GM10248 (cell line): ENCODE measurements at regions not wholly inside any gene's neighbourhood (a gene's known extent, or its start where the extent isn't known, plus 50 kb on each side); places are given as distances from the start of the nearest gene placed in this dataset.

ENCODE experiments used
- CTCF ChIA-PET: fragments of 300-600 bp; sonication (Branson Sonifier 250); formaldehyde crosslinking; extraction: SDS; loops from one replicate; lab custom pipeline; 2021; ENCODE audit warnings: antibody characterized with exemption; lab: Yijun Ruan, JAX
- POLR2A ChIA-PET: fragments of 350-650 bp; sonication (Branson Sonifier 250); formaldehyde crosslinking; extraction: SDS; loops from one replicate; lab custom pipeline; 2020; ENCODE audit warnings: antibody characterized with exemption; lab: Yijun Ruan, JAX
- DNase-seq: peaks from one replicate; pipeline ENCODE4 v3.0.0; 2012; ENCODE audit errors: extremely low spot score
- TF ChIP-seq, protein P1 (sequence below): IDR thresholded peaks from 2 replicates; pipeline ENCODE4 v1.5.1; 2012; ENCODE audit warnings: mild to moderate bottlenecking, low read depth; ENCODE audit errors: extremely low read depth, missing control alignments, control extremely low read depth

DNA sequence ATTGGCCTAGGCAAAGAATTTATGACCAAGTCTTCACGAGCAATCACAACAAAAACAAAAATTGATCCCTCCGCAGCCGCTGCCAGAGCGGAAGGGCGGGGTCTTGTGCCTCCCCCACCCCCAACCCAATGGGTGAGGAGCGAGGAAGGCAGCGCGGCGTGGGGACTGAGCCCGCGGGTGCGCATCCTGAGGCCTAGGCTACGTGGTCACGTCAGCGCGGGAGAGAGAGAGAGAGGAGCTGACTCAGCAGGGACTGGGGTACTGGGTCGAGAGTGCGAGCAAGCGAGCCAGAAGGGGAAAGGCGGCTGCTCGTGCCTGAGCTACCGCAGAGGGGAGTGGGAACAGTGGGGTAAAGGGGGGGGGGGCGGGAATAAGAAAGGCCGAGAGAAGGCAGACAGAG is 90.1 kb upstream of the FERMT1 start:
- TF ChIP-seq, protein P1, sequence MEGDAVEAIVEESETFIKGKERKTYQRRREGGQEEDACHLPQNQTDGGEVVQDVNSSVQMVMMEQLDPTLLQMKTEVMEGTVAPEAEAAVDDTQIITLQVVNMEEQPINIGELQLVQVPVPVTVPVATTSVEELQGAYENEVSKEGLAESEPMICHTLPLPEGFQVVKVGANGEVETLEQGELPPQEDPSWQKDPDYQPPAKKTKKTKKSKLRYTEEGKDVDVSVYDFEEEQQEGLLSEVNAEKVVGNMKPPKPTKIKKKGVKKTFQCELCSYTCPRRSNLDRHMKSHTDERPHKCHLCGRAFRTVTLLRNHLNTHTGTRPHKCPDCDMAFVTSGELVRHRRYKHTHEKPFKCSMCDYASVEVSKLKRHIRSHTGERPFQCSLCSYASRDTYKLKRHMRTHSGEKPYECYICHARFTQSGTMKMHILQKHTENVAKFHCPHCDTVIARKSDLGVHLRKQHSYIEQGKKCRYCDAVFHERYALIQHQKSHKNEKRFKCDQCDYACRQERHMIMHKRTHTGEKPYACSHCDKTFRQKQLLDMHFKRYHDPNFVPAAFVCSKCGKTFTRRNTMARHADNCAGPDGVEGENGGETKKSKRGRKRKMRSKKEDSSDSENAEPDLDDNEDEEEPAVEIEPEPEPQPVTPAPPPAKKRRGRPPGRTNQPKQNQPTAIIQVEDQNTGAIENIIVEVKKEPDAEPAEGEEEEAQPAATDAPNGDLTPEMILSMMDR, result no peak
- POLR2A ChIA-PET, result no interaction called here
- CTCF ChIA-PET, result no interaction called here
- no peak for DNase-seq

- POLR2A ChIA-PET, result no interaction called here
- CTCF ChIA-PET, result no interaction called here
- DNase-seq, result no peak
- TF ChIP-seq, protein P1, result no peak
Observed at GRCh38 chr20:6209093-6209492, 86.3 kb upstream of the FERMT1 start.

DNA sequence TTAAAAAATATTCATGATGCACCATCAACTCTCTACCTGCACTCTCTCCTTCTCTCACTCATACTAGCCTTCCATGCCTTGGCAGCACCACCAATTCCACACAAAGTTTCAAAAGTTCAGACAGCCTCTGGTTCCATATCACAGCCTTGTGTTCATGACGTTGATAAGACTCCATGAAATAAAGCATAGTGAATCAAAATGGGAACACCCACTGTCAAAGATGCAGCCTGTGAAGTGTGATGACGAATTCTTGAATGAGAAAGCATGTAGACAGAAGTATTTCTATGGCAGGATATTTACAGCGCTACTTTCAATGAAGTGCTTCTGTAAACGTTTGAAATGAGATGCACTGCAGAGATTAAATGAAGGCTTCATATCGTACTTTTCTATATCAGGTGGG is 77.3 kb upstream of the FERMT1 start:
- ChIA-PET POLR2A (interaction anchor here (0.6 kb wide), 1 partner anchor 83 kb away, joined by 3 read pairs; no protein-coding TSS in a partner anchor), CTCF (interaction anchor here (1.4 kb wide), 1 partner anchor 60 kb away, joined by 3 read pairs; no protein-coding TSS in a partner anchor)
- TF ChIP-seq, protein P1, result no peak
- DNase-seq, result no peak

- TF ChIP-seq, protein P1, result no peak
- no peak for DNase-seq
- ChIA-PET POLR2A (interaction anchor here (0.5 kb wide), 1 partner anchor 1399 kb away, joined by 6 read pairs; no protein-coding TSS in a partner anchor), CTCF (interaction anchor here (1.1 kb wide), 1 partner anchor 11 kb away, joined by 4 read pairs; no protein-coding TSS in a partner anchor)
Observed at GRCh38 chr20:6185268-6185667, 62.4 kb upstream of the FERMT1 start.

GRCh38 chr20:6184086-6184485 is 61.3 kb upstream of the FERMT1 start:
- ChIA-PET CTCF (interaction anchor here (1.2 kb wide), 1 partner anchor 32 kb away, joined by 3 read pairs; no protein-coding TSS in a partner anchor), POLR2A (no interaction called here)
- DNase-seq, result no peak
- TF ChIP-seq, protein P1, result no peak

DNA sequence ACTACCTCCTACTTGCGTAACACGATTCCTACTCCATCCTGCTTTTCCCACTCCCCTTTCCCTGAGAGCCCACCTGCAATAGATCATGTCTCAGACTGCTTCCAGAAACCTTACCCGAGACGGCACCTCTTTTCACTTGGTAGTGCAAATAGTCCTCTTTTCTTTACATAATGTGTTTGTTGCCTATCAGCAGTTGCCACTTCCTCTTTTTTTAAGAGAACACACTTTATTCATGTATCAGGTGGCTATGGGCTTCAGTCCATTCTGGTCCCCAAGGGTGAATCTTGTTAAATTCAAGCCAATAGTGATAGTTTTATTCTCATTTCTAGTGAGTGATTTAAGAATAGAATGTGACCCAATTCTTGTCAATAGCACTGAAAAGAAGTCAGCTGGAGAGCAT is 57.7 kb upstream of the FERMT1 start:
- DNase-seq, result no peak
- TF ChIP-seq, protein P1, result no peak
- ChIA-PET CTCF (no interaction called here), POLR2A (no interaction called here)

GRCh38 chr20:6178537-6178936 is 55.7 kb upstream of the FERMT1 start:
- TF ChIP-seq, protein P1, result peak; percentile 27
- no peak for DNase-seq
- CTCF ChIA-PET, result no interaction called here
- POLR2A ChIA-PET, result no interaction called here
